Adipocyte (in vitro differentiated cells): ENCODE measurements at regions not wholly inside any gene's neighbourhood (a gene's known extent, or its start where the extent isn't known, plus 50 kb on each side); places are given as distances from the start of the nearest gene placed in this dataset.
"Not testable (repeated sequence)": the region's sequence is repeated elsewhere in the genome, so short reads cannot be mapped to it uniquely, and the experiment has no call there.

Source experiments
- DNase-seq: peaks from one replicate; pipeline ENCODE4 v3.0.0-alpha.2; 2015; ENCODE audit warnings: low read depth
- H3K27me3 ChIP-seq: replicated peaks from 2 replicates; pipeline ENCODE4 v1.7.0; 2013; ENCODE audit warnings: mild to moderate bottlenecking, low read length, moderate library complexity; ENCODE audit not compliant: control insufficient read depth, insufficient read depth
- H3K36me3 ChIP-seq: 2 replicates; pipeline ENCODE4 v1.7.0; 2013; ENCODE audit warnings: low read length, mild to moderate bottlenecking, moderate library complexity; ENCODE audit not compliant: control insufficient read depth, insufficient read depth, severe bottlenecking
- H3K4me1 ChIP-seq: 2 replicates; pipeline ENCODE4 v1.7.0; 2013; ENCODE audit warnings: mild to moderate bottlenecking, low read length, moderate library complexity; ENCODE audit not compliant: control insufficient read depth, insufficient read depth
- H3K4me3 ChIP-seq: 2 replicates; pipeline ENCODE4 v1.7.0; 2013; ENCODE audit warnings: mild to moderate bottlenecking, low read length, moderate library complexity
- H3K9ac ChIP-seq: 2 replicates; pipeline ENCODE4 v1.7.0; 2013; ENCODE audit warnings: mild to moderate bottlenecking, low read length, moderate library complexity
- H3K9me3 ChIP-seq: 2 replicates; pipeline ENCODE4 v1.7.0; 2013; ENCODE audit warnings: mild to moderate bottlenecking, low read length, moderate library complexity; ENCODE audit not compliant: control insufficient read depth

DNA sequence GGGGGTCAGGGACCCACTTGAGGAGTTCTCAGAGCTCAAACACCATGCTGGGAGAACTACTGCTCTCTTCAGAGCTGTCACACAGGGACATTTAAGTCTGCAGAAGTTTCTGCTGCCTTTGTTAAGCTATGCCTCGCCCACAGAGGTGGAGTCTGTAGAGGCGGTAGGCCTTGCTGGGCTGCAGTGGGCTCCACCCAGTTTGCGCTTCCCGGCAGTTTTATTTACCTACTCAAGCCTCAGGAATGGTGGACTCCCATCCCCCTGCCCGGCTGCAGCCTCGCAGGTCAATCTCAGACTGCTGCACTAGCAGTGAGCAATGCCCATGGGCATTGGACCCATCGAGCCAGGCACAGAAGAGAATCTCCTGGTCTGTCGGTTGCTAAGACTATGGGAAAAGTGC, 706.4 kb downstream of the LRRIQ3 start:
- Histone ChIP-seq H3K36me3 (no peaks in the 10 kb centered on the region), H3K9me3 (no peaks in the 10 kb centered on the region), H3K27me3 (no peaks in the 10 kb centered on the region), H3K9ac (no peak overlapping the region), H3K4me1 (no peaks in the 10 kb centered on the region), H3K4me3 (no peak overlapping the region)
- no peak for DNase-seq

DNA sequence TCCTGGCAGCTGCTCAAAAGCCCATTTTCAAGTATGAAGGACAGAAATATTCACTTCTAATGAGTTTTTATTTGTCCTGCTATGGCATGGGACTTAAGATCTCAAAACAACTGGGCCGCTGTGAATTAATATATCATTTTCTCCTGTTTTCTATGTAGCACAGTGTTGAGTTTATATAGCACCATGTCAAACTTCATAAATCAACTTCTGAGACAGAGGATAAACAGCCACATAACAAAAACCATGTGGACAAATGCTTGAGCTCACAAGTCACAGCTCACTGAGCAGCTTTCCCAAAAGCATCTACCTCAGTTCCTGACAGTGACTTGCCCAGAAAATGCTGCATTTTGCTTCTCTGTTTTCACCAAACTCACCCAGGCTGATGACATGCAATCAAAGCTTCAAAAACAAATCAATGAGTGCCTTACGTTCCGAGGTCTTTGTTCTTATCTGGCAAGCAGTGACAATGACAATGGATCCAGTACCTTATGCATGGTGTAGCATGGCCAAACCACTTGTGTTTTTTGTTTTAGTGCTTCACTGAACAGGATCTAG, 722.6 kb downstream of the LRRIQ3 start:
- no peak overlapping the region for H3K4me3 ChIP-seq
- H3K36me3 ChIP-seq: no peaks in the 10 kb centered on the region
- no peak for DNase-seq

DNA sequence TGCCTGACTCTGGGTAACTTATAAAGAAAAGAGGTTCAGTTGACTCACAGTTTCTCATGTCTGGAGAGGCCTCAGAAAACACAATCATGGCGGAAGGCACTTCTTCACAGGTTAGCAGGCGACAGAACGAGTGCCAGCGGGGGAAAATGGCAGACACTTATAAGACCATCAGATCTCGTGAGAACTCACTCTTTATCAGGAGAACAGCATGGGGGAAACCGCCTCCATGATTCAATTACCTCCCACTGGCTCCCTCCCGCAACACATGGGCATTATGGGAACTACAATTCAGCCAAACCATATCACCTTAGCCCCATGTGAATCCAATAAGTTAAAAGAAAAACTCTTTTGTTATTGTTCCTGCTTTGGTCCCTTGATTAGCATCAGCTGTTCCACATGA, 725.2 kb downstream of the LRRIQ3 start:
- no peaks in the 10 kb centered on the region for H3K4me1 ChIP-seq
- no peaks in the 10 kb centered on the region for H3K9me3 ChIP-seq
- H3K4me3 ChIP-seq: no peak overlapping the region
- DNase-seq: no peak
- no peaks in the 10 kb centered on the region for H3K27me3 ChIP-seq
- no peak overlapping the region for H3K9ac ChIP-seq
- no peaks in the 10 kb centered on the region for H3K36me3 ChIP-seq

More for the DNA sequence above, 722.6 kb downstream of the LRRIQ3 start:
- Histone ChIP-seq H3K27me3 (no peaks in the 10 kb centered on the region), H3K9ac (no peak overlapping the region), H3K9me3 (no peaks in the 10 kb centered on the region), H3K4me1 (no peaks in the 10 kb centered on the region)

DNA sequence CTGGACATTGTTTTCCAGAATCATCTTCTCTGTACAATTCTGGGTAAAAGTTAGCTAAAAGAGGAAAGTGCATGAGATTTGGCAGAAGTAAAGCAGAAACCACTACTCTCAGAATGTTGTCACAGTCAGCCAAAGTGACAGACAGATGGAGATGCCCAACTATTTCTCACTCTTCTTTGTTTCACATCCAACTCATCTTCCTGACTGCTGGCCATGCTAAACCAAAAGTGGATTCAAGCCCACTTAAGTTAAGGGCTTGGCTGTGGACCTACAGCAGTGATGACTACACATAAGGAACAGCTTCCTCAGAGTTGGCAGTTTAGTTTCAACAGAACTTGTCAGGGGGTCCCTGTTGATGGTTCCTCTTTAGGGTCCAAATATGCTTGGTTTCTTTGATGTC, 730.2 kb downstream of the LRRIQ3 start:
- no peaks in the 10 kb centered on the region for H3K27me3 ChIP-seq
- no peaks in the 10 kb centered on the region for H3K36me3 ChIP-seq
- no peak overlapping the region for H3K4me3 ChIP-seq
- DNase-seq: no peak
- no peaks in the 10 kb centered on the region for H3K4me1 ChIP-seq
- H3K9me3 ChIP-seq: no peaks in the 10 kb centered on the region
- H3K9ac ChIP-seq: no peak overlapping the region

DNA sequence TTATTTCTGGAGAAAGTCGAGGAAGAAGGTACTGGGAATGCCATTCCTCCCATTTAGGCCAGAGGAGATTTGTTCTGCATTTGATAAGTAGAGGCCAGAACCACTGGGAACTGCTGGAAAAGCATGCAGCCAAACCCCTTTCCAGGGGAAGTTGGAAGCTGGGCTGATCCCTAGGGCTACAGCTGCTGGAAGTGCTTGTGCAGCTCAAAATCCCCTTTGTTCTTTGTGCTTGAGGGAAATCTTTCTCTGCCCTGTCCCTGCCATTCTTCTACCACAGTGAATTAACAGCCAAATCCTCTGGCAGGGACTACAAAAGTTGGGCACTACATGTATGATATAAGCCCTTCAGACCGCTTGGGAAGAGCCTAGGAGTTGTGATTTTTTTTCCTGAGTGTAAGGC, 734.1 kb downstream of the LRRIQ3 start:
- no peaks in the 10 kb centered on the region for H3K9me3 ChIP-seq
- DNase-seq: no peak
- H3K9ac ChIP-seq: no peak overlapping the region
- no peak overlapping the region for H3K4me3 ChIP-seq
- no peaks in the 10 kb centered on the region for H3K36me3 ChIP-seq
- no peaks in the 10 kb centered on the region for H3K4me1 ChIP-seq
- no peaks in the 10 kb centered on the region for H3K27me3 ChIP-seq

DNA sequence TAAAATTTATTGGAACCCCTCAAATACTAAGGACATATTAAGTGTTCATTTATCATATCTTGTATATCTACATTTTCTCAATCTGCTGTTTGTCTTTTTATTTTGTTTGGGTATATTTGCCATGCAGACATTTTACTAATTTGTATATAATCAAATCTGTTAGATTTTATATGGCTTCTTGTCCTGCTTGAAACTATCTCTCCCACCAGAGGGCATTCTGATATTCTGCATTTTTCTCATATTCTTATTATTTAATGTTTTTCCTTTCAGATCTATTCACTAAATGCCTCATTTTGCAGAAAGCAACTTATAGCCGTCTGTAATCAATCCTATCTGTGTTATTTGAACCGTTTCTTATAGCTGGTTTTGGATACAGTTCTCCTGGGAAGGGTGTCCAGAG, 745.5 kb downstream of the LRRIQ3 start:
- DNase-seq: peak; percentile 14
- no peaks in the 10 kb centered on the region for H3K4me1 ChIP-seq
- H3K36me3 ChIP-seq: no peaks in the 10 kb centered on the region
- H3K4me3 ChIP-seq: no peak overlapping the region
- H3K9me3 ChIP-seq: no peaks in the 10 kb centered on the region
- H3K9ac ChIP-seq: no peak overlapping the region
- no peaks in the 10 kb centered on the region for H3K27me3 ChIP-seq

DNA sequence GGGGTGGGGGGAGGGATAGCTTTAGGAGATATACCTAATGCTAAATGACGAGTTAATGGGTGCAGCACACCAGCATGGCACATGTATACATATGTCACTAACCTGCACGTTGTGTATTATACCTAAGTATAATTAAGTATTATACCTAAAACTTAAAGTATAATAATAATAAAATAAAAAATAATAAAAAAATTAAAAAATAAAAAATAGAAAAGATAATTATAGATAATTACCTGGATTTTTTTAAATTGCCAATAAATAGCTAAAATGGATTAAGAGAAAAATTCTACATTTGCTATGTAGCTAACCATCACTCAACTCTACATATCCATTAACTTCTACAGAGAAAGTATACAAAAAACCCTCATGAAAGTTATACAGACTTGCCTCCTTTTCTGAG, 747.3 kb downstream of the LRRIQ3 start:
- not testable (repeated sequence) for H3K9me3 ChIP-seq, H3K27me3 ChIP-seq, DNase-seq, H3K36me3 ChIP-seq, H3K9ac ChIP-seq, H3K4me1 ChIP-seq, H3K4me3 ChIP-seq

DNA sequence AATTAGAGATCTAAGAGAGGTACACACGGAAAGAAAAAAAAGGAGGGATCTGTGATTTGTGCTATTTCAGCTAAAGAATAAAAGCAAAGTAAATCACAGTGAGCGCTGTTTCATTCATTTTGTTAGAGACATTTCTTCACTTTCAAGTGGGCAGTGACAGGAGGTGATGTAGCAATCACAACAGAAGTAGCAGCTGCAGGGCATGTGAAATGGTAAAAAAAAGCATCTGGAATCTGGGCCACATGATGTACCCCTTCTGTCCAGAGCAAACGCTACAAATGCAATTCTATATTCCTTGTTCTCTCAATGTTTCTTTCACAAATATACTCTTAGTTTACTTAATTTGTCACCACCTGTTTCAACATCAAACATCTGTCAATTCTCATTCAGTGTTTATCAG, 786.5 kb downstream of the LRRIQ3 start:
- Histone ChIP-seq H3K4me3 (no peak overlapping the region), H3K36me3 (no peaks in the 10 kb centered on the region), H3K4me1 (no peaks in the 10 kb centered on the region), H3K9ac (no peak overlapping the region), H3K9me3 (no peaks in the 10 kb centered on the region), H3K27me3 (no peaks in the 10 kb centered on the region)
- no peak for DNase-seq

DNA sequence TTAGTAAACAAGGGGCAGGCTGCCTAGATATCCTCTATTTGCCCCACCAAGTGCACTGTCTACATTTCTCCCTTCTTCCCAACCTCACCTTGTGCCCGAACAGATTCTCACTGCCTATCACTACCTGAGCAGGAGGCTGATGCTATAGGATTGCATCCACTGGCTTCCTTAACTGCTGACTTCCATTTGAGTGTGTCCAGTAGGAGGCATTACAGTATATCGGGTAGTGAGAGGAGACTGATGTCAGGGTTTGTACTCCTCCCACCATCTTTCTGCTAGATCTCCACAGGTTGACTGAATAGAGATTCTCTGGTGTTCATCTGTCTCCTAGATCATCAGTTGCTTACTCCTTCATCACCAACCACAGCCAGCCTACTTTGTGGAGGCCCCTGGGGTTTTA, 796.3 kb downstream of the LRRIQ3 start:
- Histone ChIP-seq H3K9me3 (no peaks in the 10 kb centered on the region), H3K4me3 (no peak overlapping the region), H3K27me3 (no peaks in the 10 kb centered on the region), H3K36me3 (no peaks in the 10 kb centered on the region), H3K4me1 (no peaks in the 10 kb centered on the region), H3K9ac (no peak overlapping the region)
- no peak for DNase-seq

DNA sequence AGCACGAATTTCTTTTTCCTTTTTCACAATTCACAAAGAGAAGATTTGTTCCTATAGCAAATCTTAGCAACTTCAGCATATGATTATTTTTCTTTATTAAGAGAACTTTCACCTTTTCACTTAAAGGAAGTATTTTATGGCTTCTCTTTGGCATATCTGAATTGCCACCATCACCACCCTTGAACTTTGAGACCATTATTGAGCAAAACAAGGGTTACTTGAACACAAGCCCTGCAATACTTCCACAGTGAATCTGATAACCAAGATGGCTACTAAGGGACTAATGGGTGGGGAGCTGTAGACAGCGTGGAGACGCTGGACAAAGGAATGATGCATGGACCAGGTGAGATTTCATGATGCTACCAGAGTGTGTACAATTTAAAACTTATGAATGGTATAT, 815.0 kb downstream of the LRRIQ3 start:
- Histone ChIP-seq H3K9me3 (no peaks in the 10 kb centered on the region), H3K4me3 (no peak overlapping the region), H3K27me3 (no peaks in the 10 kb centered on the region), H3K4me1 (no peaks in the 10 kb centered on the region), H3K36me3 (no peaks in the 10 kb centered on the region), H3K9ac (no peak overlapping the region)
- DNase-seq: no peak

DNA sequence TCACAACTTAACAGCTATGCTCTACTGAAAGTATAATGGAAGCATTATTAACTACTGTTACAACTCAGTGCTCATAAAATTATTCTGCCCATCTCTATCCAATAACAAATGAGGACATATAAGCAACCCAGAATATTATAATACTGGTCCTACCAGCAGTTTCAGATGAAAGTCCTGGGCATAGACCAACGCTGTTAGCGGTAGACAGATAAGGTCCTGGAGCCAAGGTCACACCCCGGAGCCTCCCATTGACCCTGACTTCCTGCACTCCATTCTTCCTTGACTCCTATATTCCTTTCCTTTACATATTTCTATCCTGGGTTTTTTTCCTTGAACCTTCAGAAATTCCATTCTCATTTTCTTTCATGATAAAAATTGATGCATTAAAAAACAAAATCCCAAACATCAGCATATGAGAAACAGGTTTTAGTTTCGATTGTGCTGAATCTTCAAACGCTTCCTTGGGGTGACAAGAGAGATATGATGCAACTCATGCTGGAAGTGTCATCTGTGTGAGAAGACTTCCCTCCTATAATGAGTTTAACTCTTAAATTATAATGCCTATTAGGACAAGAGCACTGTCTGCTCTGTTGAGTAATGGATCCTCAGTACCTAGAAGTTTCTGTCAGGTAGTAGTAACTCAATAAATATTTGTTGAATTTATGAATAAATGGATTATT, 831.1 kb downstream of the LRRIQ3 start:
- Histone ChIP-seq H3K9ac (no peak overlapping the region), H3K4me3 (no peak overlapping the region), H3K27me3 (no peaks in the 10 kb centered on the region), H3K9me3 (no peaks in the 10 kb centered on the region), H3K4me1 (no peaks in the 10 kb centered on the region), H3K36me3 (no peaks in the 10 kb centered on the region)
- DNase-seq: no peak

DNA sequence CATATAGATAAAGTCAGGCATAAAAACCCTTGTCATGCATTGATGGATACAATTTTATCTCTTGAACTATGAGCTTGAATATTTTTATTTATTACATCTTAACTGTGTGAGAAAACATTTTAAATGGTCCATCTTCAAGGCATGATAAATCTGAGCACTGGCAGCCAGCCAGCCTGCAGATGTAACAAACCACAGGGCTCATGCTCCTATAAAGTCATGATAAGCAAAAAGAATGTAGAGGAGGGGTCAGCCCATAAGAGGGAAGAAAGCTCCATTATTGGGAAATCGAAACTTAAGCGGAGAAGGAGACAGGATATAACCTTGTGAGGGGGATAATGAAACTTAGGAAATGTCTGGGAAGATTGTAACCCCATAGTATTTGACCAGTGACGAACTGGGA, 839.0 kb downstream of the LRRIQ3 start:
- Histone ChIP-seq H3K4me3 (no peak overlapping the region), H3K4me1 (no peaks in the 10 kb centered on the region), H3K9me3 (no peaks in the 10 kb centered on the region), H3K27me3 (no peaks in the 10 kb centered on the region), H3K36me3 (no peaks in the 10 kb centered on the region), H3K9ac (no peak overlapping the region)
- DNase-seq: no peak
